ENCODE measurements at regions not wholly inside any gene's neighbourhood (a gene's known extent, or its start where the extent isn't known, plus 50 kb on each side); places are given as distances from the start of the nearest gene placed in this dataset.

GRCh38 chr7:82567841-82568240 lies 124.3 kb upstream of the CACNA2D1 start:
- no peak for TF ChIP-seq CTCF (IDR thresholded peaks at IDR 0.05)
- TF ChIP-seq POLR2A (IDR thresholded peaks at IDR 0.05) = no peak
